OCI-M2 (cell line): ENCODE measurements at regions not wholly inside any gene's neighbourhood (a gene's known extent, or its start where the extent isn't known, plus 50 kb on each side); places are given as distances from the start of the nearest gene placed in this dataset.
"Not testable (repeated sequence)": the region's sequence is repeated elsewhere in the genome, so short reads cannot be mapped to it uniquely, and the experiment has no call there.

ENCODE experiments used
- DNase-seq: peaks from one replicate; lab custom pipeline; 2025; ENCODE audit not compliant: unreplicated experiment; lab: John Stamatoyannopoulos, UW

DNA sequence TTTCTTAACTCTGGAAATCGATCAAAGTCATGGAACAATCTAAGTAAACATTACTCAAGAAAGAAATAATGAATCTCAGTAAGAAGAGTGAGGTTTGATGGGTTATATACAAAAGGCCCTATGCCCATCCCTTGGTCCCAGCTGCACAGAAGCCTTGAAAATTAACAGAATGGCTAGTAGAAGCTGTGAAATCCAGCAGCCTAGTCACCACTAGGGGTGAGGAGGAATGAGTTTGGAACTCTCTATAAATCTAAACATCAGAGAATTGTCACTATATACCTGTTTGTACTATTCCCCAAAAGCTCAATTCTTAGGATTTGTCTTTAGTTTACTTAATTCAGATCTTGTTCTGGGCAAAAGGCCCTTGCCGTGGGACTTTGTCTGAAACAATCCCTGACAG, 313.9 kb upstream of the GRID2 start:
- DNase-seq = no peak

DNA sequence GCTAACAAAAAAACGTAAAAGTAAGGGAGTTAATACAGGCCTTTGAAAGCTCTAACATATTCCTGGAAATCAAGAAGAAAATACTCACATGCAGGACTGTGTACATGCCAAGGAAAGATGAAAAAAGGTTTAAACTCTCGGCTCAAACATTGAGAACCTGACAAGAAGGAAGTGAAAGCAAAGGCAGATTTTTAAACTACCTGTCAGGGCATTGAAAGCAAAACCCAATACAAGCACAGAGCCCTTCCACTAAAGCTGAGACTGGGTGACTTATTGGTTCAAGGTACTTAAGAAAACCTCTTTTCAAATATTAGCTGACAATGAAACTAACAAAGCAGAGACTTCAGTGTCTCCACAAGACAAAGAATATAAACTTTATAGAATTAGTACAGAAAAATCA, 313.0 kb upstream of the GRID2 start:
- no peak for DNase-seq

DNA sequence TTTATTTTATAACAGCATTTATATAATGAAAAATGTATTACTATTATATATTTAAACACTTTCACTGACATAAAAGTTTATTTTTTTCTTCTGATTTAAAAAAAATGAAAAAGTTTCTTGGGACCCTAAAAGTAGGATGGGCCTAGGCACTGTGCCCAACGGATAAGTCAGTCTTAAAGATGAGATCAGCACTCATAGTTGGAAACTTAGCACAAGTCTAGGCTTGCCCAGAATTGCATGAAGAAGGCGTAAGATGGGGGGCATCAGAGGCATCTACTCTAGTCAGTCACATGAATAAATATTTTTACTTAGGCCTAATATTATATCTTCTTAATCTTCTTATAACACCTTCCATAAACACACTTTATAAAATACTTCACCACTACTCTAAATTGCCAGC, 306.7 kb upstream of the GRID2 start:
- DNase-seq = no peak

- no peak for DNase-seq
Observed at GRCh38 chr4:92012899-92013867, 290.6 kb upstream of the GRID2 start.

GRCh38 chr4:92014067-92014466, 289.7 kb upstream of the GRID2 start:
- DNase-seq = no peak

- DNase-seq = no peak
Observed at GRCh38 chr4:92021203-92021602, 282.6 kb upstream of the GRID2 start.

- DNase-seq = no peak
Observed at GRCh38 chr4:92021788-92022187, 282.0 kb upstream of the GRID2 start.

GRCh38 chr4:92028830-92029229, 274.9 kb upstream of the GRID2 start:
- not testable (repeated sequence) for DNase-seq

GRCh38 chr4:92031825-92032224, 271.9 kb upstream of the GRID2 start:
- DNase-seq = no peak

GRCh38 chr4:92035666-92036065, 268.1 kb upstream of the GRID2 start:
- no peak for DNase-seq

DNA sequence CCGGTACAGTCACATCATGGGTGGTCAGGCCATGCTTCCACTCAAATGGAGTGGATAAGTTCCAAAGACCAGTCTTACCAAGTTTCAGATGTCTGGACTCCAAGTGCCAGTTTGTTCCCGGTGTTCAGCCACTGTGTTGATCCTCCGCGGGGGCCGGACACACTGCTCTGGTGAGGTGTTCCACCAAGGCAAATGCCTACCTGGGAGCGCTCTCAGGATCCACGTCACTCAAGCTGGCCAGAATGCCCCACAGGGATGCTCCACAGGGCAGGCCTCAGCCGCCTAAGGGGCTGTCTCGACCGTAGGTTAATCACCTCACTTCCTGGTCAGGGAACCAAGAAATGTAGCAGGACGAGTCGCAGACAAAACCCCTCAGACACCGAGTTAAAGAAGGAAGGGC, 258.0 kb upstream of the GRID2 start:
- no peak for DNase-seq

DNA sequence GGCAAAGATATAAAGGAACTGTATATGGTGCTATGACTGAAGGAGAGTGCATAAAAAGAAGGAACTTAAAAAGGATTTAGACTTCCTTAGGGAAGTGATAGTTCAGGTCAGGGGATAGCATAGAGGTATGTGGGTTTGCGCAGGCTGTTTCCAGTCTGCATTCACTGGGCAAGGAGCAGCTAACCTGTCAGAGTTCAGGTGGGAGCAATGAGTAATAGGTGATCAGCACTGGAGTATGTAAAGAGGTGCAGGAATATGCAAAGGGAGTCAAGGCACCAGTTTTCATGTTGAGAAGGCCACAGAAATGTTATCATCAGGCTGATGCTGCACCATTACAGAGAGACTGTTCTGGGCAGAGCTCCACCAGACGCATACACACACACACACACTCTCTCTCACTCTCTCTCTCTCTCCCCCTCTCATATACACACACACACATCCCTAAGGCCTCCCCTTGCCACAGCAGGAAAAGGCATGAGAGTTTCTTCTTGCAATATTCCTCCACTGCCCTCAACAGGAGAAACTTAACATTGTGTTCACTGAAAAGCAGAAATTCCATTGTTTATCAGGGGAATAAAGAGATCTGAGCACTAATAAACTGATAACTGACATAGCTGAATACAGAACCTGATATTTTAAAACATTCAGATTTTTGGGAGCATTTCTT, 256.4 kb upstream of the GRID2 start:
- DNase-seq = no peak

DNA sequence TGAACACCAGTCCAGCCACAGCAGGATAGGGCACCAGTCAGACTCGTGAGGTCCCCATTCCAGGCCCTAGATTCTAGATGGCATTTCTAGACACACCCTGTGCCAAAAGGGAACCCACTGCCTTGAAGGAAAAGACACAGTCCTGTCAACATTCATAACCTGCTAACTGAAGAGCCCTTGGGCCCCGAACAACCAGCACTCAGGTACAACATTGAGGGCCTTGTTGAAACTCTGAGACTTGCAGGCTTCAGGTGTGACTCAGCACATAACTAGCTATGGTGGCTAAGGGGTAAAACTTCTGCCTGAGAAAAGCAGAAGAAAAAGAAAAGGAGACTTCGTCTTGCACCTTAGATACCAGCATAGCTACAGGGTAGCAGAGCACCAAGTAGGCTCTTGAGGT, 252.9 kb upstream of the GRID2 start:
- no peak for DNase-seq

DNA sequence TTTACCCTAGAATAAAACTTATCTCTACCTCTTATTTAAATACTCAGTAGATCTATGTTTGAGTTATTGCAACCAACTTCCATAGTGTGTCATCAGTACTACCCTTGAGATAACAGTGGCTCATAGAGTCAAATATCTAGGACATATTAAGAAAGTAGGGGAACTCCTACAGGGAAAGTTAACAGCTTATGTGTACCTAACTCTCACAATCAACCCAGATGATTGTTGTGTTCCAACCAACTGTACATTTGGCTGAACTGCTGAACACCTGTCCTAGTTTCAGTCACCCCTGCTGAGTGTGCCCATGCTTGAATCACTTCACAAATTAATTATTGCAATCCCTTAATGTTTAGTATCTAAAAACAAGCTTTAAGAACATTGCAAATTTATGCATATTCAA, 244.2 kb upstream of the GRID2 start:
- DNase-seq = no peak

GRCh38 chr4:92060333-92060732, 243.4 kb upstream of the GRID2 start:
- DNase-seq = no peak

- DNase-seq = no peak
Observed at GRCh38 chr4:92064574-92064973, 239.2 kb upstream of the GRID2 start.

DNA sequence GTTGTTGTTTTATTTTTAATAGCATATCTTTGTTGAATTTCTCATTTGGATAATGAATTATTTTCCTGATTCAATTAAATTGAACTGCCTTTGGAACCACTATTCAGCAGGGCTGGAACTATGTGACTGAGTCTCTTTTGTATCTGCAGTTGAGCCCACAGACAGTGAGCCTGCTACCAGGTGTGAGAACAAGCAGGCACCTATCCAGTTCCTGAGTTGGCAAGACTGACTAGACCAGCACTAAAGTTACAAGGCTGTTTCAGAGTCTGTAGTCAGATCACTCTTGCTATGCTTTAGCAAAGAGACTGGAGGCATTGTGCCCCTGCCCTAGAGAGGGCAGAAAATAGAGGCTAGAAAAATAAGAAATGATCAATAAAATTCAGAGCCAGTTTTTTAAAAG, 237.3 kb upstream of the GRID2 start:
- DNase-seq = no peak

- no peak for DNase-seq
Observed at GRCh38 chr4:92071587-92071986, 232.2 kb upstream of the GRID2 start.

DNA sequence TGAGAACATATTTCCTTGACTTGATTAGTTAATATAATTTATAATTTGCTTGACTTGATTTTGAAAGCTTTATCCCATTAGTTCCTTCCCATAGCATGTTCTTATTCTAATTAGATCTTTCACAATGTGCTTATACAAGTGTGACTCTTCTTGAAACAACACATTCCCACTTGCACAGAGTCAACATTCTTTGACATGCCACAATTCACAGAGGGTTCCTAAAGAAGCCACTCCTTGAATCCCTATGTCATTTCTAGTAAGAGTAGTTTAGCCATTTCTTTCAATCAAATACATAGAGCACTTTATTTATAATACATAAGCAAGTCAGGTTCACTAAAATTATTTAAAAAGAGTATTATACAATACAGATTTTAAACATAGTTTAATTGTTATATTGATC, 228.9 kb upstream of the GRID2 start:
- no peak for DNase-seq

DNA sequence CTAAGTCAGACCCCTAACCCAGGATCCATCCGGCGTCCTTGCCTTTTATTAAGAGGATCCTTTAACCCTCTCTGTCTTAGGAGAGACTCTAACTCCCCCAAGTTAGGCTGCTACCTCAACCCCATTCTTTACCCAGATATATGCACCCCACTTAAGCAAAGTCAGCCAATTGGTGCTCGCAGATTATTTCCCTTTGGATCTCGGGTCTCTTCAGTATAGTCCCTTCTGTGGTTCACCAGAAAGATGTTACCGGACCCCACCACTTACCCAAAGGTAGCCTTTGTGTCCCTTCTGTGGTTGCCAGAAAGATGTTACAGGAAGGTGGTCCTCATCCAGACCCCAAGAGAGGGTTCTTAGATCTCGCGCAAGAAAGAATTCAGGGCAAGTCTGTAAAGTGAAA, 212.9 kb upstream of the GRID2 start:
- DNase-seq = no peak

- no peak for DNase-seq
Observed at GRCh38 chr4:92091335-92091734, 212.4 kb upstream of the GRID2 start.

DNA sequence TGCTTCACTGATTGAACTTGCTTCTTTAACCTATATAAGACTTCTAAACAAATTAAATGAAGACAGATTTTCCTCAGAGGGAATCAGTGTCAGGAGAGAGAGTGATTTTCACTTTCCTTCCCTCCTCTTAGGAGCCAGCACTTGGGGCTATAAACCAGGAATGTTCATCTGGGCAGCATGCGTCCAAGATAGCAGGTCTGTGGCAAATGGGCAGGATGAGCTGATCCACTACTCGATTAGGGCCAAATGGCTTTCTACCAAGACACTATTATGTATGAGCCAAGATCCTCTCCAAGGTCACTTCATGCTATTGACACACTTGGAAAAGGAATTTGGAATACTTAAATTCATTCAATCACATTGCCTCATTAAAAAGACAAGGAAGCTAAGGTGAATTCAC, 203.9 kb upstream of the GRID2 start:
- no peak for DNase-seq
